Fibroblast of mammary gland (primary cell): ENCODE measurements at regions not wholly inside any gene's neighbourhood (a gene's known extent, or its start where the extent isn't known, plus 50 kb on each side); places are given as distances from the start of the nearest gene placed in this dataset.
"Not testable (repeated sequence)": the region's sequence is repeated elsewhere in the genome, so short reads cannot be mapped to it uniquely, and the experiment has no call there.

Experiments
- DNase-seq: peaks from one replicate; pipeline ENCODE4 v3.0.0-alpha.2; 2010; ENCODE audit warnings: low read depth
- H3K4me3 ChIP-seq: 2 replicates; pipeline ENCODE4 v1.5.1; 2011; ENCODE audit warnings: low read depth, mild to moderate bottlenecking, low read length, moderate library complexity; ENCODE audit not compliant: control insufficient read depth
- TF ChIP-seq, protein P1 (sequence below): conservative IDR thresholded peaks from 2 replicates; pipeline ENCODE4 v1.5.1; 2011; ENCODE audit warnings: low read depth, low read length, inconsistent platforms; ENCODE audit not compliant: control insufficient read depth, insufficient read depth

GRCh38 chr1:67612788-67613241 lies 72.2 kb upstream of the GADD45A start:
- H3K4me3 ChIP-seq: no peak overlapping the region
- TF ChIP-seq, protein P1, sequence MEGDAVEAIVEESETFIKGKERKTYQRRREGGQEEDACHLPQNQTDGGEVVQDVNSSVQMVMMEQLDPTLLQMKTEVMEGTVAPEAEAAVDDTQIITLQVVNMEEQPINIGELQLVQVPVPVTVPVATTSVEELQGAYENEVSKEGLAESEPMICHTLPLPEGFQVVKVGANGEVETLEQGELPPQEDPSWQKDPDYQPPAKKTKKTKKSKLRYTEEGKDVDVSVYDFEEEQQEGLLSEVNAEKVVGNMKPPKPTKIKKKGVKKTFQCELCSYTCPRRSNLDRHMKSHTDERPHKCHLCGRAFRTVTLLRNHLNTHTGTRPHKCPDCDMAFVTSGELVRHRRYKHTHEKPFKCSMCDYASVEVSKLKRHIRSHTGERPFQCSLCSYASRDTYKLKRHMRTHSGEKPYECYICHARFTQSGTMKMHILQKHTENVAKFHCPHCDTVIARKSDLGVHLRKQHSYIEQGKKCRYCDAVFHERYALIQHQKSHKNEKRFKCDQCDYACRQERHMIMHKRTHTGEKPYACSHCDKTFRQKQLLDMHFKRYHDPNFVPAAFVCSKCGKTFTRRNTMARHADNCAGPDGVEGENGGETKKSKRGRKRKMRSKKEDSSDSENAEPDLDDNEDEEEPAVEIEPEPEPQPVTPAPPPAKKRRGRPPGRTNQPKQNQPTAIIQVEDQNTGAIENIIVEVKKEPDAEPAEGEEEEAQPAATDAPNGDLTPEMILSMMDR: no peak
- DNase-seq: no peak

DNA sequence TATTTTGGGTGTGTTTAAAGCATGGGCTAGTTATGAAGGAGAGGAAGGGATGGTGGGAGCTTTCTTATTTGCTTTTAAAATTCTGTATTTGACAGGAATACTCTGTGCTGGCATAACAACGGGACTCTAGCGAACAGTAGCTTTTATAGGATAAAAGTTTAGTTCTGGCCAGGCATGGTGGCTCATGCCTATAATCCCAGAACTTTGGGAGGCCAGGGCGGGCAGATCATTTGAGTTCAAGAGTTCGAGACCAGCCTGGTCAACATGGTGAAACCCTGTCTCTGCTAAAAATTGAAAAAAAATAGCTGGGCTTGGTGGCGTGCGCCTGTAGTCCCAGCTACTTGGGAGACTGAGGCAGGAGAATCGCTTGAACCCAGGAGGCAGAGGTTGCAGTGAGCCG lies 71.5 kb upstream of the GADD45A start:
- DNase-seq, H3K4me3 ChIP-seq: not testable (repeated sequence)

- H3K4me3 ChIP-seq: no peak overlapping the region
- DNase-seq: peak; percentile 72
- TF ChIP-seq, protein P1: no peak
These were observed 70.5 kb upstream of the GADD45A start for GRCh38 chr1:67614511-67614934.

DNA sequence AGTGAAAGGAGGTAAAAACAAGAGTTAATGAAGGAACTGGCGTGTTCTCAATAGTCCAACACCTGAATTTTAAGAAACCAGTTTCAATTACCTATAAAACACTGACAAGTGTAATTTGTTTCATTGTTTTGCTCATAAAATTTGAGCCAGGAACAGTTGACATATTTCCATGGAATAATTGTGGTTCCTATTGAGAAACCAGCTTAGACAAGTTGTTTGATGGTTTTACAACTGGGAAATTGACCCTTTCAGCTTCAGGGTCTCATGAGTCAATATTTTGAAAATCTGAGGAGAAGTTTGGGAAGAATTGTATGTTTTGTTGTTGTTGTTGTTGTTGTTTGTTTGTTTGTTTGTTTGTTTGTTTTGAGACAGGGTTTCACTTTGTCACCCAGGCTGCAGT lies 69.1 kb upstream of the GADD45A start:
- H3K4me3 ChIP-seq: no peak overlapping the region
- no peak for DNase-seq
- TF ChIP-seq, protein P1: no peak

- H3K4me3 ChIP-seq: no peak overlapping the region
- no peak for DNase-seq
- TF ChIP-seq, protein P1: no peak
These were observed 68.5 kb upstream of the GADD45A start for GRCh38 chr1:67616394-67616985.

GRCh38 chr1:67618285-67619018 lies 66.5 kb upstream of the GADD45A start:
- TF ChIP-seq, protein P1: no peak
- H3K4me3 ChIP-seq: peak overlapping the region; percentile 32
- peak; percentile 94 for DNase-seq

GRCh38 chr1:67619080-67619479 lies 65.9 kb upstream of the GADD45A start:
- no peak for DNase-seq
- no peak overlapping the region for H3K4me3 ChIP-seq
- TF ChIP-seq, protein P1: no peak
